Activated CD8-positive, alpha-beta T cell treated with anti-CD3 and anti-CD28 coated beads for 36 hours (primary cell): ENCODE measurements at regions not wholly inside any gene's neighbourhood (a gene's known extent, or its start where the extent isn't known, plus 50 kb on each side); places are given as distances from the start of the nearest gene placed in this dataset.

Experiments used
- ATAC-seq: fragments of 200-7000 bp; cut with Tn5 transposase; one replicate; pipeline ENCODE4 v1.10.0; 2021; ENCODE audit warnings: mild to moderate bottlenecking, moderate library complexity
- CTCF ChIA-PET: fragments of 350-600 bp; sonication (Branson Sonifier 250); formaldehyde crosslinking; loops from one replicate; lab custom pipeline; 2021; ENCODE audit warnings: antibody characterized with exemption; lab: Charles Lee
- POLR2A ChIA-PET: fragments of 350-600 bp; sonication (Branson Sonifier 250); formaldehyde crosslinking; loops from one replicate; lab custom pipeline; 2021; ENCODE audit warnings: antibody characterized with exemption; lab: Charles Lee
- DNase-seq: peaks from one replicate; pipeline ENCODE4 v3.0.0-alpha.2; 2020
- H3K27ac Mint-ChIP-seq: one replicate; pipeline ENCODE4 v1.8.0; 2021; ENCODE audit warnings: mild to moderate bottlenecking, mixed read lengths
- H3K27me3 Mint-ChIP-seq: one replicate; pipeline ENCODE4 v1.8.0; 2021; ENCODE audit warnings: mixed read lengths
- H3K36me3 Mint-ChIP-seq: one replicate; pipeline ENCODE4 v1.8.0; 2021; ENCODE audit warnings: low read depth, mixed read lengths
- H3K4me1 Mint-ChIP-seq: one replicate; pipeline ENCODE4 v1.8.0; 2021; ENCODE audit warnings: low read depth, mixed read lengths
- H3K4me3 Mint-ChIP-seq: one replicate; pipeline ENCODE4 v1.8.0; 2021; ENCODE audit warnings: mild to moderate bottlenecking, moderate library complexity, mixed read lengths
- H3K9me3 Mint-ChIP-seq: one replicate; pipeline ENCODE4 v1.8.0; 2021; ENCODE audit warnings: mixed read lengths
- intact Hi-C: fragments of 100-400 bp; cut with micrococcal nuclease; formaldehyde crosslinking; loops from one replicate; pipeline ENCODE4 v1.10.0; 2022
- TF ChIP-seq, protein P1 (sequence below): fragments of 200-600 bp; IDR thresholded peaks from one replicate; pipeline ENCODE4 v1.8.0; 2022; ENCODE audit warnings: antibody characterized with exemption, mild to moderate bottlenecking

DNA sequence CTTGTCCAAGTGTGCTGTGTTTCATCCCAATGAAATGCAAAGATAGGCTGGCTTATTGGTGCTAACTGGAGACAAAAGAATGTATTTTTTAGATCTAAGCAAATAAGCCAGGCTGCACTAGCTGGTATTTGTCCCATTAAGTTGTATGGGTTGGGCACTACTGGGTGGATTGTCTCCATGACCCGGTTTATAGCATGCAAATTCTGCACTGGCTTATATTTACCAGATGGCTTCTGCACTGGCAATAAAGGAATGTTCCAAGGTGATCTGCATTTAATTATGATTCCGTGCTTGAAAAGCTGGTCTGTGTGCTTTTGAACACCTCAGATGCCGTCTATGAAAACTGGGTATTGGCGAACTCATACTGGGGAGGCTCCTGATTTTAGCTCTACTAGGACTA is 61.4 kb upstream of the MOCS1 start:
- H3K9me3 Mint-ChIP-seq, result peaks cover 34% of the 10 kb centered on the region
- DNase-seq (no peak), ATAC-seq (no peak)
- H3K4me3 Mint-ChIP-seq, result no peak overlapping the region
- H3K27ac Mint-ChIP-seq, result no peak overlapping the region
- ChIA-PET CTCF (no interaction called here), POLR2A (no interaction called here)
- peaks cover 2% of the 10 kb centered on the region for H3K36me3 Mint-ChIP-seq
- H3K4me1 Mint-ChIP-seq, result no peaks in the 10 kb centered on the region
- H3K27me3 Mint-ChIP-seq, result peaks cover 11% of the 10 kb centered on the region
- TF ChIP-seq, protein P1, sequence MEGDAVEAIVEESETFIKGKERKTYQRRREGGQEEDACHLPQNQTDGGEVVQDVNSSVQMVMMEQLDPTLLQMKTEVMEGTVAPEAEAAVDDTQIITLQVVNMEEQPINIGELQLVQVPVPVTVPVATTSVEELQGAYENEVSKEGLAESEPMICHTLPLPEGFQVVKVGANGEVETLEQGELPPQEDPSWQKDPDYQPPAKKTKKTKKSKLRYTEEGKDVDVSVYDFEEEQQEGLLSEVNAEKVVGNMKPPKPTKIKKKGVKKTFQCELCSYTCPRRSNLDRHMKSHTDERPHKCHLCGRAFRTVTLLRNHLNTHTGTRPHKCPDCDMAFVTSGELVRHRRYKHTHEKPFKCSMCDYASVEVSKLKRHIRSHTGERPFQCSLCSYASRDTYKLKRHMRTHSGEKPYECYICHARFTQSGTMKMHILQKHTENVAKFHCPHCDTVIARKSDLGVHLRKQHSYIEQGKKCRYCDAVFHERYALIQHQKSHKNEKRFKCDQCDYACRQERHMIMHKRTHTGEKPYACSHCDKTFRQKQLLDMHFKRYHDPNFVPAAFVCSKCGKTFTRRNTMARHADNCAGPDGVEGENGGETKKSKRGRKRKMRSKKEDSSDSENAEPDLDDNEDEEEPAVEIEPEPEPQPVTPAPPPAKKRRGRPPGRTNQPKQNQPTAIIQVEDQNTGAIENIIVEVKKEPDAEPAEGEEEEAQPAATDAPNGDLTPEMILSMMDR, result no peak
- intact Hi-C loops, result no loop called here

GRCh38 chr6:39992861-39993622 is 58.8 kb upstream of the MOCS1 start:
- no peak for DNase-seq
- Mint-ChIP-seq H3K4me3 (no peak overlapping the region), H3K27me3 (peaks cover 3% of the 10 kb centered on the region), H3K9me3 (peaks cover 17% of the 10 kb centered on the region), H3K36me3 (no peaks in the 10 kb centered on the region), H3K27ac (no peak overlapping the region), H3K4me1 (no peaks in the 10 kb centered on the region)
- TF ChIP-seq, protein P1, result no peak
- no peak for ATAC-seq
- intact Hi-C loops, result no loop called here
- CTCF ChIA-PET, result no interaction called here
- POLR2A ChIA-PET, result no interaction called here
